Natural killer cell (primary cell): ENCODE measurements at regions not wholly inside any gene's neighbourhood (a gene's known extent, or its start where the extent isn't known, plus 50 kb on each side); places are given as distances from the start of the nearest gene placed in this dataset.

Experiments used
- ATAC-seq, 3 donors: fragments of 150-1000 bp in 2 of 3; fragments of 200-7000 bp in 1 of 3; cut with Tn5 transposase; 1 replicate in 1 of 3; 2 replicates in 2 of 3; pipeline ENCODE4 v1.10.0; 2021; ENCODE audit warnings: mild to moderate bottlenecking in 2 of 3, moderate library complexity in 2 of 3
- DNase-seq, 2 donors: peaks; one replicate each; pipeline versions ENCODE4 v3.0.0 to v3.0.0-alpha.2; 2013 to 2021; ENCODE audit warnings: mixed read lengths in 1 of 2
- H3K27ac ChIP-seq: one replicate; pipeline ENCODE4 v1.5.1; 2013; ENCODE audit warnings: mild to moderate bottlenecking, low read length
- H3K27me3 ChIP-seq: one replicate; pipeline ENCODE4 v1.6.1; 2013; ENCODE audit warnings: low read length; ENCODE audit not compliant: control insufficient read depth, insufficient read depth
- H3K36me3 ChIP-seq: one replicate; pipeline ENCODE4 v1.6.1; 2013; ENCODE audit warnings: low read length; ENCODE audit not compliant: control insufficient read depth, insufficient read depth
- H3K4me1 ChIP-seq: one replicate; pipeline ENCODE4 v1.6.1; 2013; ENCODE audit warnings: low read length; ENCODE audit not compliant: control insufficient read depth, insufficient read depth
- H3K4me3 ChIP-seq: one replicate; pipeline ENCODE4 v1.5.1; 2013; ENCODE audit warnings: low read length
- H3K9me3 ChIP-seq: one replicate; pipeline ENCODE4 v1.6.1; 2013; ENCODE audit warnings: low read length; ENCODE audit not compliant: control insufficient read depth, insufficient read depth
- H3K27ac Mint-ChIP-seq, 2 donors: one replicate each; pipeline ENCODE4 v1.8.0; 2022; ENCODE audit warnings: mild to moderate bottlenecking in 2 of 2, mixed read lengths in 2 of 2, moderate library complexity in 1 of 2
- H3K27me3 Mint-ChIP-seq, 2 donors: one replicate each; pipeline ENCODE4 v1.8.0; 2022; ENCODE audit warnings: low read depth in 2 of 2, mixed read lengths in 2 of 2
- H3K36me3 Mint-ChIP-seq: one replicate; pipeline ENCODE4 v1.8.0; 2022; ENCODE audit warnings: mixed read lengths
- H3K4me1 Mint-ChIP-seq, 2 donors: one replicate each; pipeline ENCODE4 v1.8.0; 2022; ENCODE audit warnings: mixed read lengths in 2 of 2
- H3K4me3 Mint-ChIP-seq: one replicate; pipeline ENCODE4 v1.8.0; 2022; ENCODE audit warnings: mild to moderate bottlenecking, moderate library complexity, mixed read lengths
- H3K9me3 Mint-ChIP-seq, 2 donors: one replicate each; pipeline ENCODE4 v1.8.0; 2022; ENCODE audit warnings: mixed read lengths in 2 of 2
- whole genome bisulfite sequencing: methylation state at CpG from one replicate; pipeline ENCODE4 v1.1.7; 2013; ENCODE audit warnings: missing lambda C conversion rate; ENCODE audit not compliant: insufficient coverage; 5-methylcytosine and 5-hydroxymethylcytosine counted together
- intact Hi-C: fragments of 100-400 bp; cut with micrococcal nuclease; formaldehyde crosslinking; loops from one replicate; pipeline ENCODE4 v1.14.2; 2022
- TF ChIP-seq, protein P1 (sequence below): fragments of 200-600 bp; IDR thresholded peaks from one replicate; pipeline ENCODE4 v1.8.0; 2022; ENCODE audit warnings: antibody characterized with exemption

- ATAC-seq (no peak), DNase-seq (no peak)
- Mint-ChIP-seq H3K27ac (no peak overlapping the region), H3K27me3 (no peaks in the 10 kb centered on the region), H3K4me1 (no peaks in the 10 kb centered on the region), H3K36me3 (no peaks in the 10 kb centered on the region), H3K4me3 (no peak overlapping the region), H3K9me3 (no peaks in the 10 kb centered on the region)
- Histone ChIP-seq H3K36me3 (no peaks in the 10 kb centered on the region), H3K4me3 (no peak overlapping the region), H3K27me3 (no peaks in the 10 kb centered on the region), H3K4me1 (no peaks in the 10 kb centered on the region), H3K27ac (no peak overlapping the region), H3K9me3 (no peaks in the 10 kb centered on the region)
- TF ChIP-seq, protein P1, sequence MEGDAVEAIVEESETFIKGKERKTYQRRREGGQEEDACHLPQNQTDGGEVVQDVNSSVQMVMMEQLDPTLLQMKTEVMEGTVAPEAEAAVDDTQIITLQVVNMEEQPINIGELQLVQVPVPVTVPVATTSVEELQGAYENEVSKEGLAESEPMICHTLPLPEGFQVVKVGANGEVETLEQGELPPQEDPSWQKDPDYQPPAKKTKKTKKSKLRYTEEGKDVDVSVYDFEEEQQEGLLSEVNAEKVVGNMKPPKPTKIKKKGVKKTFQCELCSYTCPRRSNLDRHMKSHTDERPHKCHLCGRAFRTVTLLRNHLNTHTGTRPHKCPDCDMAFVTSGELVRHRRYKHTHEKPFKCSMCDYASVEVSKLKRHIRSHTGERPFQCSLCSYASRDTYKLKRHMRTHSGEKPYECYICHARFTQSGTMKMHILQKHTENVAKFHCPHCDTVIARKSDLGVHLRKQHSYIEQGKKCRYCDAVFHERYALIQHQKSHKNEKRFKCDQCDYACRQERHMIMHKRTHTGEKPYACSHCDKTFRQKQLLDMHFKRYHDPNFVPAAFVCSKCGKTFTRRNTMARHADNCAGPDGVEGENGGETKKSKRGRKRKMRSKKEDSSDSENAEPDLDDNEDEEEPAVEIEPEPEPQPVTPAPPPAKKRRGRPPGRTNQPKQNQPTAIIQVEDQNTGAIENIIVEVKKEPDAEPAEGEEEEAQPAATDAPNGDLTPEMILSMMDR: no peak
- WGBS: 86% methylated on average over 8 of the region's 8 CpGs
- intact Hi-C loops: no loop called here
These were observed 75.2 kb upstream of the SIX2 start for GRCh38 chr2:45084361-45085020.

GRCh38 chr2:45083175-45083574 lies 73.9 kb upstream of the SIX2 start:
- Histone ChIP-seq H3K4me3 (no peak overlapping the region), H3K4me1 (no peaks in the 10 kb centered on the region), H3K27ac (no peak overlapping the region), H3K27me3 (no peaks in the 10 kb centered on the region), H3K36me3 (no peaks in the 10 kb centered on the region), H3K9me3 (no peaks in the 10 kb centered on the region)
- TF ChIP-seq, protein P1: no peak
- H3K27me3 Mint-ChIP-seq: no peaks in the 10 kb centered on the region
- no peaks in the 10 kb centered on the region for H3K9me3 Mint-ChIP-seq
- no peaks in the 10 kb centered on the region for H3K36me3 Mint-ChIP-seq
- WGBS: 49% methylated on average over 4 of the region's 4 CpGs
- no peaks in the 10 kb centered on the region for H3K4me1 Mint-ChIP-seq
- DNase-seq (no peak), ATAC-seq (no peak)
- intact Hi-C loops: no loop called here
- H3K4me3 Mint-ChIP-seq: no peak overlapping the region
- no peak overlapping the region for H3K27ac Mint-ChIP-seq

DNA sequence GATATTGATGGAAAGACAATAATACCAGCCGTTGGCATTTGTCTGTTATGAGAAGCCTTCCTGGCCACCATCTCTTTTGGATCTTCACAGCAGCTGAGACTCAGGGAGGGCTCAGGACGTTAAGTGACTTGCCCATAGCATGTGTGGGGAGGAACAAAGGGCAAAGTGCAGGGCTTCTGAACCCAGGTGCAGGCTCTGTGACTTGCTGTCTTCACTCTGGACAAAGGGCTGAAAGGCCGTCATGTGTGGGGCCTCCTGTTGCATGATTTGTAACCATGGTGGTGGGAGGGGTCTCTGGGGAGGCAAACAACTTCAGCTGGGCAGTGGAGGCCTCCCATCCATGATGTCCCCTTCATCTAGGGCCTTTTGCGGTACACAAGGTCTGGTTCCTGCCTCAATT lies 65.5 kb upstream of the SIX2 start:
- Histone ChIP-seq H3K9me3 (no peaks in the 10 kb centered on the region), H3K4me3 (no peak overlapping the region), H3K27me3 (no peaks in the 10 kb centered on the region), H3K27ac (no peak overlapping the region), H3K36me3 (no peaks in the 10 kb centered on the region), H3K4me1 (no peaks in the 10 kb centered on the region)
- TF ChIP-seq, protein P1: no peak
- WGBS: 83% methylated on average over 4 of the region's 4 CpGs
- peaks cover 3 to 9% of the 10 kb centered on the region in 2 donors for H3K27me3 Mint-ChIP-seq
- no peak overlapping the region for H3K27ac Mint-ChIP-seq
- H3K9me3 Mint-ChIP-seq: no peaks in the 10 kb centered on the region
- H3K36me3 Mint-ChIP-seq: no peaks in the 10 kb centered on the region
- no peak overlapping the region for H3K4me3 Mint-ChIP-seq
- DNase-seq (no peak), ATAC-seq (no peak)
- intact Hi-C loops: no loop called here
- no peaks in the 10 kb centered on the region for H3K4me1 Mint-ChIP-seq

GRCh38 chr2:45072862-45073237 lies 63.6 kb upstream of the SIX2 start:
- Mint-ChIP-seq H3K36me3 (no peaks in the 10 kb centered on the region), H3K4me1 (no peaks in the 10 kb centered on the region), H3K27me3 (peaks cover 3 to 16% of the 10 kb centered on the region in 2 donors), H3K27ac (no peak overlapping the region), H3K4me3 (no peak overlapping the region), H3K9me3 (no peaks in the 10 kb centered on the region)
- no peak overlapping the region for H3K4me3 ChIP-seq
- no peaks in the 10 kb centered on the region for H3K9me3 ChIP-seq
- H3K4me1 ChIP-seq: no peaks in the 10 kb centered on the region
- TF ChIP-seq, protein P1: no peak
- no peaks in the 10 kb centered on the region for H3K36me3 ChIP-seq
- H3K27ac ChIP-seq: no peak overlapping the region
- intact Hi-C loops: no loop called here
- ATAC-seq (no peak), DNase-seq (no peak)
- no peaks in the 10 kb centered on the region for H3K27me3 ChIP-seq
- WGBS: 91% methylated on average over 8 of the region's 8 CpGs
